ENCODE measurements at regions not wholly inside any gene's neighbourhood (a gene's known extent, or its start where the extent isn't known, plus 50 kb on each side); places are given as distances from the start of the nearest gene placed in this dataset.

DNA sequence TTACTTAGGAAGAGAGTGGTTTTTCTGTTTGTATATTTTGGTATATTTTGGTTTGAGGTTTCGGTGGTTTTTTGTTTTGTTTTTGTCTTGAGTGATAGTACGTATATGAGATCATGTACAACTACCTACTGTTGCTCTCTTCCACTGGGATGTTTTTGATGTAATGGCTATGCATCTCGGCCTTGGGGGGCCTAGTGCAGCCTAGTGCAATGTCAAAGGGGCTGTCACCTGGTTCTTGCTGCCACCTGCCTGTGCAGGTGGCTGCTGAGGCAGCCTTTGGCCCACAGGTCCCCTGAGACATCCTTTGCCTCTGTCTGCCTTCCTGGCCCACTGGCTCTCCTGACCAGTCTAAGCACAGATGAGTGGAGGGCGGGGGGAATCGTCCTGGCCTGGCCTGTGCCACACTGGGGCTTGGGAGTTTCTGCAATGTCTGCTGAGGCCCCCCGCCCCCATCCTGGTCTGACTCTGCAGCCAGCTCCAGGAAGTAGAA, 546.6 kb downstream of the CD83 start:
- in situ Hi-C loops (cut with HindIII; ENCODE audit: low pct_unique_long_range_greater_than_20kb, low sequenced_read_pairs), result no loop called here

DNA sequence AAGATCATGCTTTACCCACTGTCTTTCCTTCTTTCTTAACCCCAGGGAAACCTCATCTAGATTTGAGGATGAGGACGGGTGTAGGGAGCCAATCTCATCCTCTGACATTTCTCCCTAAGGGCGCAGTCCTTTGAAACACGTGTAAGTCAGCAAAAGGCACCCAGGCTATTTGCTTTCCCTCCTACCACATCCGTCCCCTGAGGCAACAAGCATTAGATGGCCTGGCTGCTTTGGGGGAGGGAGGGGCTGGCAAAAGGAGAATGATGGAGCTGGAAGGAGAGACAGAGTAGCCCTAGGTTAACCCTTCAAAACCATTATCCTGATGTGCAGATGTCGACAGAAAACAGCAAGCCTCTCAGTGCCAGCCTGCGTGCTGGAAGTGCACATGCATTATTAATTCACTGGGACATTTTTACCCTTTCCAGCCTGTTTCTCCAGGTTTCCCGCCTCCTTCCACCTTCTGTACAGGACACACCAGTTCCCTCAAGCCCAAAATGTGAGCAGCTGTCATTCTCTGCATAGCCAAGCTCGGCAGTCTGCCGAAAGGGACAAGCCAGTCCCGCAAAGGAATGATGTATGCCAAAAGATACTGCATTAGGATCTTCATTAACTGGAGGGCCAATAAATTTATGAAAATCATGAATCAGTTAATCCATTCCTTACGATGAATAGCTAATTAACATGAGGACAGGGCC, 547.2 kb downstream of the CD83 start:
- Histone ChIP-seq H3K9me3 (ENCODE audit: control insufficient read depth, insufficient read depth, low read depth, low read length) (no peaks in the 10 kb centered on the region), H3K4me1 (ENCODE audit: control insufficient read depth, insufficient read depth, low read length) (no peaks in the 10 kb centered on the region), H3K27me3 (ENCODE audit: control insufficient read depth, insufficient read depth, low read length) (no peaks in the 10 kb centered on the region; the same call in 1 of the 2 replicates), H3K4me3 (ENCODE audit: low read depth in 2 of 2, low read length in 2 of 2) (no peak overlapping the region), H3K27ac (ENCODE audit: low read length) (no peak overlapping the region), H3K36me3 (ENCODE audit: control insufficient read depth, insufficient read depth, low read length) (no peaks in the 10 kb centered on the region)
- DNase-seq (ENCODE audit: low read depth, low spot score) (no peak), ATAC-seq (no peak)
- in situ Hi-C loops (cut with HindIII; ENCODE audit: low pct_unique_long_range_greater_than_20kb, low sequenced_read_pairs), result no loop called here
- TF ChIP-seq, protein P1, sequence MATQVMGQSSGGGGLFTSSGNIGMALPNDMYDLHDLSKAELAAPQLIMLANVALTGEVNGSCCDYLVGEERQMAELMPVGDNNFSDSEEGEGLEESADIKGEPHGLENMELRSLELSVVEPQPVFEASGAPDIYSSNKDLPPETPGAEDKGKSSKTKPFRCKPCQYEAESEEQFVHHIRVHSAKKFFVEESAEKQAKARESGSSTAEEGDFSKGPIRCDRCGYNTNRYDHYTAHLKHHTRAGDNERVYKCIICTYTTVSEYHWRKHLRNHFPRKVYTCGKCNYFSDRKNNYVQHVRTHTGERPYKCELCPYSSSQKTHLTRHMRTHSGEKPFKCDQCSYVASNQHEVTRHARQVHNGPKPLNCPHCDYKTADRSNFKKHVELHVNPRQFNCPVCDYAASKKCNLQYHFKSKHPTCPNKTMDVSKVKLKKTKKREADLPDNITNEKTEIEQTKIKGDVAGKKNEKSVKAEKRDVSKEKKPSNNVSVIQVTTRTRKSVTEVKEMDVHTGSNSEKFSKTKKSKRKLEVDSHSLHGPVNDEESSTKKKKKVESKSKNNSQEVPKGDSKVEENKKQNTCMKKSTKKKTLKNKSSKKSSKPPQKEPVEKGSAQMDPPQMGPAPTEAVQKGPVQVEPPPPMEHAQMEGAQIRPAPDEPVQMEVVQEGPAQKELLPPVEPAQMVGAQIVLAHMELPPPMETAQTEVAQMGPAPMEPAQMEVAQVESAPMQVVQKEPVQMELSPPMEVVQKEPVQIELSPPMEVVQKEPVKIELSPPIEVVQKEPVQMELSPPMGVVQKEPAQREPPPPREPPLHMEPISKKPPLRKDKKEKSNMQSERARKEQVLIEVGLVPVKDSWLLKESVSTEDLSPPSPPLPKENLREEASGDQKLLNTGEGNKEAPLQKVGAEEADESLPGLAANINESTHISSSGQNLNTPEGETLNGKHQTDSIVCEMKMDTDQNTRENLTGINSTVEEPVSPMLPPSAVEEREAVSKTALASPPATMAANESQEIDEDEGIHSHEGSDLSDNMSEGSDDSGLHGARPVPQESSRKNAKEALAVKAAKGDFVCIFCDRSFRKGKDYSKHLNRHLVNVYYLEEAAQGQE (IDR thresholded peaks at IDR 0.05; ENCODE audit: insufficient read depth in 1 of 2, low read depth in 2 of 2, low read length in 1 of 2), result no peak
- TF ChIP-seq POLR2AphosphoS5 (IDR thresholded peaks at IDR 0.05; ENCODE audit: low read depth, low read length), result no peak
- ChIA-PET POLR2A (no interaction called here), CTCF (no interaction called here)
- intact Hi-C loops (cut with micrococcal nuclease; ENCODE audit: unreplicated experiment), result no loop called here
- no TSS peak for BruUV-seq (replicated peaks)

More for the DNA sequence above, 546.6 kb downstream of the CD83 start:
- DNase-seq (ENCODE audit: low read depth, low spot score) (no peak), ATAC-seq (no peak)
- H3K4me3 ChIP-seq (ENCODE audit: low read depth in 2 of 2, low read length in 2 of 2), result no peak overlapping the region
- no peaks in the 10 kb centered on the region; the same call in 1 of the 2 replicates for H3K27me3 ChIP-seq (ENCODE audit: control insufficient read depth, insufficient read depth, low read length)
- no peaks in the 10 kb centered on the region for H3K36me3 ChIP-seq (ENCODE audit: control insufficient read depth, insufficient read depth, low read length)
- H3K9me3 ChIP-seq (ENCODE audit: control insufficient read depth, insufficient read depth, low read depth, low read length), result no peaks in the 10 kb centered on the region
- no peaks in the 10 kb centered on the region for H3K4me1 ChIP-seq (ENCODE audit: control insufficient read depth, insufficient read depth, low read length)
- BruUV-seq (replicated peaks), result no TSS peak
- intact Hi-C loops (cut with micrococcal nuclease; ENCODE audit: unreplicated experiment), result no loop called here
- no peak overlapping the region for H3K27ac ChIP-seq (ENCODE audit: low read length)
- TF ChIP-seq TCF7L2 (IDR thresholded peaks at IDR 0.05; ENCODE audit: low read depth, low read length), result no peak
- TF ChIP-seq SIN3A (IDR thresholded peaks at IDR 0.05; ENCODE audit: borderline replicate concordance, insufficient read depth, low read depth, low read length), result no peak
- no peak for TF ChIP-seq POLR2AphosphoS5 (IDR thresholded peaks at IDR 0.05; ENCODE audit: low read depth, low read length)
- TF ChIP-seq, protein P1 (IDR thresholded peaks at IDR 0.05; ENCODE audit: insufficient read depth in 1 of 2, low read depth in 2 of 2, low read length in 1 of 2), result no peak
- TF ChIP-seq, protein P2, sequence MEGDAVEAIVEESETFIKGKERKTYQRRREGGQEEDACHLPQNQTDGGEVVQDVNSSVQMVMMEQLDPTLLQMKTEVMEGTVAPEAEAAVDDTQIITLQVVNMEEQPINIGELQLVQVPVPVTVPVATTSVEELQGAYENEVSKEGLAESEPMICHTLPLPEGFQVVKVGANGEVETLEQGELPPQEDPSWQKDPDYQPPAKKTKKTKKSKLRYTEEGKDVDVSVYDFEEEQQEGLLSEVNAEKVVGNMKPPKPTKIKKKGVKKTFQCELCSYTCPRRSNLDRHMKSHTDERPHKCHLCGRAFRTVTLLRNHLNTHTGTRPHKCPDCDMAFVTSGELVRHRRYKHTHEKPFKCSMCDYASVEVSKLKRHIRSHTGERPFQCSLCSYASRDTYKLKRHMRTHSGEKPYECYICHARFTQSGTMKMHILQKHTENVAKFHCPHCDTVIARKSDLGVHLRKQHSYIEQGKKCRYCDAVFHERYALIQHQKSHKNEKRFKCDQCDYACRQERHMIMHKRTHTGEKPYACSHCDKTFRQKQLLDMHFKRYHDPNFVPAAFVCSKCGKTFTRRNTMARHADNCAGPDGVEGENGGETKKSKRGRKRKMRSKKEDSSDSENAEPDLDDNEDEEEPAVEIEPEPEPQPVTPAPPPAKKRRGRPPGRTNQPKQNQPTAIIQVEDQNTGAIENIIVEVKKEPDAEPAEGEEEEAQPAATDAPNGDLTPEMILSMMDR (IDR thresholded peaks at IDR 0.05), result no peak
- POLR2A ChIA-PET, result no interaction called here
- CTCF ChIA-PET, result no interaction called here
